ENCODE measurements at regions not wholly inside any gene's neighbourhood (a gene's known extent, or its start where the extent isn't known, plus 50 kb on each side); places are given as distances from the start of the nearest gene placed in this dataset.

DNA sequence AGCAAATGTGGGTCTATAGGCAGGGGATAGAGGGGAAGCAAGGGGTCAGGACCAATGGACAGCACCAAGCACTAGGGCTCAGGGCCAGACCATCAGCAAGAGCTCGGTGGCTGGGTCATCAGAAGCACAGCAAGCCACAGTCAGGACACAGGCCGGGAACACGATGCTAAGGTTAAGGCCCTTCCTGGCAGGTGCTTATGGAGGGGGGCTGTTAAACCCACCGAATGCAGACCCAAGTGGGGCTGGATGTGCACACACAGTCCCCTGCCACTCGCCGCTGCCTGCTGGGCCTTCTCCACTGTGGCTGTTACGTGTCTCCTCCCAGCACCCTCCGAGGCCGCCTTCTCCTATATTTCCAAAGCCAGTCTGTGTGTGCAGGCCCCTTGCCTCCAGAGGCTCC, 220.1 kb downstream of the TOMM20 start:
- H3K4me1 ChIP-seq = peaks cover 0 to 3% of the 10 kb centered on the region in 2 donors
- intact Hi-C loops (cut with DNase I; ENCODE audit: low total_unique reads) = no loop called here
- H3K27me3 ChIP-seq = no peaks in the 10 kb centered on the region
- TF ChIP-seq CTCF (IDR thresholded peaks at IDR 0.05) (no peak), POLR2A (IDR thresholded peaks at IDR 0.05) (no peak)
- DNase-seq = no peak
- H3K27ac ChIP-seq = peak overlapping the region; percentile 72 to 80
- no peaks in the 10 kb centered on the region for H3K9me3 ChIP-seq
- H3K36me3 ChIP-seq = no peaks in the 10 kb centered on the region
- no peak overlapping the region for H3K4me3 ChIP-seq

DNA sequence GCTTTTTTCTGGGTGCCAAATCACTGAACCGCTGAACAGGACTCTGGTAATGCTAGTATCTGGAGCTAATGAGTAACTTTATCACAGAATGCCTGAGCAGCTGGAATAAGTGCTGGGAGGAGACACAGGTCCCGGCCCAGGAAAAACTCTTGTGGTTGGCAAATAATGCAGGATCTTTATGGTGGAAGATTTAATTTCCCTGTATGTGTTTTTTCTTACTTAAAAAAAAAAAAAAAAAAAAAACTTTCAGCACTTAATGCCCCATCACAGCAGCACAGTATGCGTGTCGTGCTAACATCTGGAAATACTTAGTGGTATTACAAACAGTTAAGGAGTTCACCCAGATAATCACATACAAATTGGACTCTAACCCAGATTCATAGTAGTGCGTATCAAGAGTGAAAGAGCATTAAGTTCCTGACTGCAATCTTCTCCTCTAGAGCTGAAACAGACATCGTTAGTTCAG, 220.7 kb downstream of the TOMM20 start:
- TF ChIP-seq CTCF (IDR thresholded peaks at IDR 0.05) = no peak
- no peak for TF ChIP-seq POLR2A (IDR thresholded peaks at IDR 0.05)
- no peak for DNase-seq
- Histone ChIP-seq H3K27ac (peak overlapping the region; percentile 72 to 80), H3K36me3 (no peaks in the 10 kb centered on the region), H3K27me3 (no peaks in the 10 kb centered on the region), H3K4me1 (peaks cover 0 to 3% of the 10 kb centered on the region in 2 donors), H3K9me3 (no peaks in the 10 kb centered on the region), H3K4me3 (no peak overlapping the region)
- intact Hi-C loops (cut with DNase I; ENCODE audit: low total_unique reads) = no loop called here

DNA sequence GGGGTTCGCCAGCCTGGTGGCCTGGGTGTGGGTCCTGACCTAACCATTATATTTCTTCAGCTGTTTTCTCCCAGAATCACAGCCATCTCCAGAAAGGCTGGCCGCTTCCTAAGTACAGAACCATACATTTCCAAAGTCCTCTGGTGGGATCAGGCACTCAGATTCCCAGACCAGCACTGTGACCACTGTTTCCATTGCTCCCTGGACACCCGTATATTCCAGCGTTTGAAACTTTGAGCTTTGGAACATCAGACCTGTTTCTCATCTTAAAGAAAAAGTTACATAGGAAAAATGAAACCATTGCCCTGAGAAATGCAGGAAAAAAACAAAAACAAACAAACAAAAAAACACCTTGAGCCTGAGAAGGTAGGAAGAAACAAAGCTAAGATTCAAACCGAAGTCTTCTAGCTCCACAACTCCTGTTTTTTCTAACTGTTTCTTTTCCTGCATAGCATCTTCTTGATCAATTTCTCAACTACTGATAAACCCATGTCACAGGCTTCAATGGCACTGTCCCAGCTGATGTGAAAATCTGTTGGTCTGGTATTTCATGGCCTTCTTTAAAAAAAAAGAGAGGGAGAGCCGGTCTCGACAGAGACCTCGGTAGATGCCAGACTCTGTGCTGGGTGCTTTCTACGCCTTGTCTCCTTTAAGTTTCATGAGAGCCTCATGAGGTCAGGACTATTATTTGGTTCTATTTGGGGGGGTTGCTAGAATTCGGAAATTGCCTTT, 221.3 kb downstream of the TOMM20 start:
- intact Hi-C loops (cut with DNase I; ENCODE audit: low total_unique reads) = no loop called here
- H3K27ac ChIP-seq = peak overlapping the region; percentile 72 to 80
- H3K4me3 ChIP-seq = no peak overlapping the region
- no peaks in the 10 kb centered on the region for H3K27me3 ChIP-seq
- H3K9me3 ChIP-seq = no peaks in the 10 kb centered on the region
- no peak for TF ChIP-seq CTCF (IDR thresholded peaks at IDR 0.05)
- no peak for TF ChIP-seq POLR2A (IDR thresholded peaks at IDR 0.05)
- DNase-seq = no peak
- H3K4me1 ChIP-seq = peaks cover 0 to 3% of the 10 kb centered on the region in 2 donors
- no peaks in the 10 kb centered on the region for H3K36me3 ChIP-seq

DNA sequence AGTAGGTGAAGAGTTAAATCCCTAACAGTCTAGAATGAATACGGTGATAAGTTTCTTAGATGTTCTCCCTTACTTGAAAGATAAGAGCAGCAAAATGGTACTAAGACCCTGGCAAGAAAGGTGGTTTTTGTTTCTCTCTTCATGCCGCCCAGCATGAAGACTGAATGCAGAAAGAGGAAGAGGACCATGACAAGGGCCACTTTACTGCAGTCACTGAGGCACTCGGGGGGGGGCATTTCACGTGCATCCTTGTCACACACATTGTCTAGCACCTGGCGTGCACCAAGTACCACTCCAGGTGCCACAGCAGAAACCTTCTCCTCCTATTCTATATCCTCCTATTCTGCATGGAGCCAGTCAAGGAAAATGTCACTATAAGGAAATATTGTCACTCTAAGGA, 222.0 kb downstream of the TOMM20 start:
- TF ChIP-seq CTCF (IDR thresholded peaks at IDR 0.05) (no peak), POLR2A (IDR thresholded peaks at IDR 0.05) (no peak)
- DNase-seq = no peak
- Histone ChIP-seq H3K4me3 (no peak overlapping the region), H3K27ac (no peak overlapping the region), H3K27me3 (no peaks in the 10 kb centered on the region), H3K36me3 (no peaks in the 10 kb centered on the region), H3K4me1 (peaks cover 0 to 3% of the 10 kb centered on the region in 2 donors), H3K9me3 (no peaks in the 10 kb centered on the region)
- intact Hi-C loops (cut with DNase I; ENCODE audit: low total_unique reads) = no loop called here

DNA sequence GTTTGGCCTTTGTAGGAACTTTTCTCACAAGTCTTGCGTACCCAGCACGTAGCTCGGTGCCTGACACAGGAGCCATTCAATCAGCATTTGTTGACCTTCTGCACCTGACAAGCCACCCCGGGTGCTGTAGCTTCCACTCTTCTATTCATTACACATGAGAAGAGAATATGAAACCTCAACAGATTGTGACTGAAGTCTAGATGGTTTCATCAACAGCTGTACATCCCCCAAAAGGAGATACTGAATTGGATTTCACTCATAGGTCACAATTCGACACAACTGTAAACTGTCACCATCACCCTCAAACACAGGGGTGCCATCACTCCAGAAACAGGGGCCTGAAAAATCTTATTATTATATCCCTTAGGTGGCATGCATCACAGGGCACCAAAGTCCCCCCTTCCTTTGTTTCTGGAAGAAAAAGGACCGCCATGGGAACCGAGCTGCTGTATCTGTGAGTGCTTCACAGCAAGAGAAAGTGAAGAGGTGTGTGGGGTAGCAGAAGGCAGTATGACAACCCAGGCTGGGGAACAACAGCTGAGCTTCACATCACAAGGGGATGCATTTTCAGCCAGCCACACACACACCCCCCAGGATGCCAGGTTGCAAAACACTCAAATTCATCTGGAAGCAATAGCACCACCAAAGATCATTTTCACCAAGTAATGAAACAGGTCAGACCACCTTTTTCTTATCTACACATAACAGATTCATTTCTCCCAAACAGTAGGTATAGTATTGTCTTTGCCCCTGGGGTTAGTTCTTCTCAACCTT, 225.7 kb downstream of the TOMM20 start:
- Histone ChIP-seq H3K4me3 (no peak overlapping the region), H3K4me1 (no peaks in the 10 kb centered on the region), H3K27me3 (no peaks in the 10 kb centered on the region), H3K36me3 (no peaks in the 10 kb centered on the region), H3K27ac (no peak overlapping the region), H3K9me3 (no peaks in the 10 kb centered on the region)
- TF ChIP-seq POLR2A (IDR thresholded peaks at IDR 0.05) (no peak), CTCF (IDR thresholded peaks at IDR 0.05) (no peak)
- DNase-seq = no peak
- intact Hi-C loops (cut with DNase I; ENCODE audit: low total_unique reads) = no loop called here

Measured in uterus (tissue), 3 donors.